GM18909 (cell line): ENCODE measurements at regions not wholly inside any gene's neighbourhood (a gene's known extent, or its start where the extent isn't known, plus 50 kb on each side); places are given as distances from the start of the nearest gene placed in this dataset.
A peak's percentile ranks its signal among the peaks of the same experiment; 100 is the strongest.

ENCODE experiments used
- ATAC-seq: cut with Tn5 transposase; IDR thresholded peaks from one replicate; pipeline ENCODE4 v1.9.1; 2021; ENCODE audit warnings: mild to moderate bottlenecking; ENCODE audit not compliant: unreplicated experiment, poor library complexity

DNA sequence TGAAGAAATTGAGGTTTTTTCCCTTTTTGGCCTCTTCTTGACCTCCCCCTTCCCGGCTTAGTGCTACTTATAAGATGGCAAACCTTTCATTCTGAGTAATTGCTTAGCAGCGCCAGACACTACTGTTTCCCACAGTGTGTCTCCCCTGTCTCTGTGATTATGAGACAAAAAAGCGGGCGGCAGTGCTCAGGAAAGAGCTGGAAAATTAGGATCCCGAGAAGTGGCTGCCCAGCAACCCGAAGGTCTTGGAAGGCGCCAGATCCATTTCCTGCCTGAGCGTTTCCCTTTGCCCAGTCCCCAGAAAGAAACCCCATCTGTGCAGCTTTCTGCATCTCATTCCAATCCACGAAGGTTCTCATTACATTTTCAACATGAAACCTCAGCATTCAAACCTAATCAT is 191.9 kb upstream of the APCDD1 start:
- ATAC-seq = no peak

DNA sequence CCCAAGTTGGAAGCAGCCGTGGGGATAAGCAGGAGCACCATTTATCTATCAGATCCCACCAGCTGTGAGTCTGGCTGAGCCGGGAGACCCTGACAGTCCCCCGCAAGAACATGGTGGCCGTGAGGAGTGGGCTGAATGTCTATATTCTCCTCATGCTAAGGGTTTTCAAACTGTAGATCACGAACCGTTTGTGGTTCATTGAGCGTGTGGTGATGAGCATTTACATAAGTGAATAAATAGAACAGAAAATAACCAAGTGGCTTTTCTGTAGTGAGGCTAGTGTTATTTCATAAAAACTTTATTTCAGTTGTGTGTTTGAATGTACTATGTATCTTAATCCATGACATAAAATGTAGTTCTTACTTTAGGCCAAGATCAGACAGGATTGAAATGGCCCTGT is 190.2 kb upstream of the APCDD1 start:
- ATAC-seq = no peak

- no peak for ATAC-seq
These were observed 188.7 kb upstream of the APCDD1 start for GRCh38 chr18:10265560-10266333.

- no peak for ATAC-seq
These were observed 188.2 kb upstream of the APCDD1 start for GRCh38 chr18:10266334-10266590.

GRCh38 chr18:10269261-10269660 is 185.2 kb upstream of the APCDD1 start:
- ATAC-seq = no peak

GRCh38 chr18:10270151-10270571 is 184.3 kb upstream of the APCDD1 start:
- no peak for ATAC-seq

GRCh38 chr18:10271481-10271880 is 183.0 kb upstream of the APCDD1 start:
- no peak for ATAC-seq

DNA sequence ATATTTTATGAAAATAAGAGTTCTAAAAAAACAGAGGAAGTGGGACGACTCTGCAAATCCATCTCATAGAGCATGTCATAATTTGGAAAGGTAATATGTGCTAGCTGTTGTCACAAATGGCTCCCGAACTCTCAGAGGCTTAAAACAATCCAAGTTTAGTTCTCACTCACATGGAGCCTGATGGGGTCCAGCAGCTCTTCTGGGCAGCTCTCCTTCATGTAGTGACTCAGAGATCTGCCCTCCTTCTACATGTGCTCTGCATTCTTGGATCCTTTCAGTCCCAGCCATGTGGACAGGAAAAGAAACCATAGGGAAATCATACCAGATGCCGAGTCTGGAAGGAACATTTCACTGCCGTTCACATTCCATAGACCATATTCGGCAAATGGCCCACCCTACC is 180.1 kb upstream of the APCDD1 start:
- no peak for ATAC-seq

- ATAC-seq = no peak
These were observed 178.9 kb upstream of the APCDD1 start for GRCh38 chr18:10275486-10275885.

DNA sequence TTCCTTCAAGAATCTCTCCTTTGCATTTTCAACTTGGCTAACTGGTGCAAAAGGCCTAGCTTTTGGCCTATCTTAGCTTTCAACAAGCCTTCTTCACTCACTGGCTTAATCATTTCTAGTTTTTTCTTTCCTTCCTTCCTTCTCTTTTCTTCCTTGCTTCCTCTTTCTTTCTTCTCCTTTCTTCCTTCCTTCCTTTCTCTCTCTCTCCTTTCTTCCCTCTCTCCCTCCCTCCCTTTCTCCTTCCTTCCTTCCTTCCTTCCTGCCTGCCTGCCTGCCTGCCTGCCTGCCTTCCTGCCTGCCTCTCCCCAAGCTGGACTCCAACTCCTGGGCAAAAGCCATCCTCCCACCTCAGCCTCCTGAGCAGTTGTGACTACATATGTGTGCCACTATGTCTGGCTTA is 176.2 kb upstream of the APCDD1 start:
- ATAC-seq = no peak

DNA sequence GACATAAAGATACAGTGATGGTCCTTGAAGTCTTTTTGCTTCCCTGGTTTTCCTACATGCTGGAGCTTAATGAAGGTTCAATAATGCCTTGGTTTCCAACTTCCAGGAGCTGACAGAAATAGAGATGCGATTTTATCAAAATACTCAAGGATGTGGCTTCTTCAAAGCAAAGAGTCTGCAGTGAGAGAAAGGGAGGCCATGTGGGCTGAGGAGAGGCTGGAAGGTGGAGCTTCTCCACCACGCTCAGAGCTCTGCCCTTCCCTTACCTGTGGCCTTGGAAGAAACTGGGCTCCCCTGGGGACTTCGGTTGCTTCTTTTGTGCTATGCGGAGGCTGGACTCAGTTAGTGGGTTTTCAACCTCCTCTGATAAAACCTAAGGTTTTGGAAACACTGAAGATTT is 175.0 kb upstream of the APCDD1 start:
- ATAC-seq = no peak

- no peak for ATAC-seq
These were observed 174.4 kb upstream of the APCDD1 start for GRCh38 chr18:10279905-10280644.

- ATAC-seq = no peak
These were observed 169.7 kb upstream of the APCDD1 start for GRCh38 chr18:10284540-10285282.

- peak; percentile 55 for ATAC-seq
These were observed 169.2 kb upstream of the APCDD1 start for GRCh38 chr18:10285283-10285640.

- no peak for ATAC-seq
These were observed 167.8 kb upstream of the APCDD1 start for GRCh38 chr18:10286580-10287150.

DNA sequence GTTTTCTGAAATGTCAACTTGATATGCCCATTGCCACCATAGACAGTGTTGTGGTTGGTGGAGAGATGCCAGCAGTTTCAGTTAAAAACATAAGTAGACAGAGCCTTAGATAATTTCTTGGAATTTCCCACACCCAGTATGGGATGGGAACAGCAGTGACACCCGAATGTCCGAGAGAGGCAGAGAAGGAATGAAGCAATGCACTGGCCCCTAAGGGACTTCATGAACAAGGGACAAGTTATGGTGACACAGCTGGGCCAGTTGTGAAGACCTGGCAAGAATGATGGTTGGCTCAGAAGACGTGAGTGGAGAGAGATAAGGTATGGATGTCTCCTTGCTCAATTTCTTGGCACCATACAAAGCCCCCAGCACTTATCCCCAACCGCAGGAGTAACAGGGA is 165.2 kb upstream of the APCDD1 start:
- no peak for ATAC-seq

GRCh38 chr18:10289951-10290637 is 164.3 kb upstream of the APCDD1 start:
- no peak for ATAC-seq

DNA sequence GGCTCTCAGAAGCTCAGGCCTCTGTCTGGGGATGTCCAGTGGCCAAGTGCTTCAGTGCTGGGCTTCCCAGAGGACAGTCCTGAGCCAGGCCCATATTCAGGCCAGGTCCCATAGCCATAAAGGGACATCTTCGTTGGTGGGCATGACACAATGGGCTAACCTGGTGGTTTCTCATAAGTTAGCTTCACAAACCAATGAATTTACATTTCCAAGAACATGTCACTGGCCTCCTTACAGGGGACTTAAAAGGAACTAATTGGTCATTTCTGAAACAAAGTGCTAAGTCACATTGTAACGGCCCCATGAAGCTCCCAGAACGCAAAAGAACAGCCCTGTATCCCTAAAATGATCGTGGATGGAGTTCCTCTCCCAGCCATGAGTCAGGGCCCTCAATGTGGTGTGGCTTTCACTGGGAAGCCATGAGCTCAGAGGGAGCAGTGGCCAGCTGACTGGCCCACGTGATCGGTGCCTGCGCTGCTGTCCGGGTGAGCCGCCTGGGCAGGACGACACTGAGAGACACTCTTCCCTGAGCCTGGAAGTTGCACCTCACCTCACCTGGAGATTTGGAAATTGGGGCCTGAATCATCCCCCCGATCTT is 163.7 kb upstream of the APCDD1 start:
- no peak for ATAC-seq

DNA sequence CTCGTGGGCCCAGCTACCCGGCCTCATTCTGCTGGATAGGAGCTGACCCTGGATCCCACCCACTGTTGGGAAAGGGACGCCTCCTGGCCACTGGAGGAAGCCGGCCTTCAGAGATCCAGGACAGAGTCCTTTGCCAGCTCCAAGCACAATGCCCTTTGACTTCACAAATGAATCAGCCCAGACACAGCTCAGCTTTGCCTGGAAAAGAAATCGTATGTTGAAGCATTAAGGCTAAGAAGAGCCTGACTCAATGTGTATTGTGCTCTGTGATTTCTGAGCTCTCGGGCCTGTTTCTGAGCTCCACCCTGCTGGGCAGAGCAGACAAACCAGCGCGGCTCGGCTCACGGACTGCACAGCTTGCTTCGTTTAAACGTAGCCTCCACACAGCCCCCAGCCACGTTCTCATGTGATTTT is 162.9 kb upstream of the APCDD1 start:
- no peak for ATAC-seq

- ATAC-seq = no peak
These were observed 160.5 kb upstream of the APCDD1 start for GRCh38 chr18:10293966-10294365.
